ENCODE measurements at regions not wholly inside any gene's neighbourhood (a gene's known extent, or its start where the extent isn't known, plus 50 kb on each side); places are given as distances from the start of the nearest gene placed in this dataset.
"Not testable (repeated sequence)": the region's sequence is repeated elsewhere in the genome, so short reads cannot be mapped to it uniquely, and the experiment has no call there.

- Histone ChIP-seq H3K27ac (ENCODE audit: low read length) (no peak overlapping the region), H3K9me3 (ENCODE audit: control insufficient read depth, low read depth, low read length) (no peaks in the 10 kb centered on the region), H3K4me1 (ENCODE audit: control insufficient read depth, insufficient read depth, low read length) (no peaks in the 10 kb centered on the region), H3K36me3 (ENCODE audit: control insufficient read depth, insufficient read depth, low read length) (no peaks in the 10 kb centered on the region), H3K27me3 (ENCODE audit: control insufficient read depth, insufficient read depth, low read length) (no peaks in the 10 kb centered on the region), H3K4me3 (ENCODE audit: low read length) (no peak overlapping the region)
- 77% methylated on average over 4 of the region's 8 CpGs for WGBS (ENCODE audit: insufficient coverage, low lambda C conversion rate)
- DNase-seq = no peak
Observed at GRCh38 chr3:103847081-103848062, 1412.6 kb downstream of the ZPLD1 start.

GRCh38 chr3:103851793-103852192 is 1417.0 kb downstream of the ZPLD1 start:
- no peaks in the 10 kb centered on the region for H3K4me1 ChIP-seq (ENCODE audit: control insufficient read depth, insufficient read depth, low read length)

GRCh38 chr3:103862415-103862814 is 1427.6 kb downstream of the ZPLD1 start:
- Histone ChIP-seq H3K27ac (ENCODE audit: low read length) (no peak overlapping the region), H3K4me1 (ENCODE audit: control insufficient read depth, insufficient read depth, low read length) (no peaks in the 10 kb centered on the region), H3K36me3 (ENCODE audit: control insufficient read depth, insufficient read depth, low read length) (no peaks in the 10 kb centered on the region), H3K27me3 (ENCODE audit: control insufficient read depth, insufficient read depth, low read length) (no peaks in the 10 kb centered on the region), H3K9me3 (ENCODE audit: control insufficient read depth, low read depth, low read length) (no peaks in the 10 kb centered on the region), H3K4me3 (ENCODE audit: low read length) (no peak overlapping the region)
- no peak for DNase-seq

More at GRCh38 chr3:103851793-103852192, 1417.0 kb downstream of the ZPLD1 start:
- no peaks in the 10 kb centered on the region for H3K27me3 ChIP-seq (ENCODE audit: control insufficient read depth, insufficient read depth, low read length)
- H3K36me3 ChIP-seq (ENCODE audit: control insufficient read depth, insufficient read depth, low read length) = no peaks in the 10 kb centered on the region
- no peak for DNase-seq
- H3K9me3 ChIP-seq (ENCODE audit: control insufficient read depth, low read depth, low read length) = no peaks in the 10 kb centered on the region
- H3K4me3 ChIP-seq (ENCODE audit: low read length) = no peak overlapping the region
- H3K27ac ChIP-seq (ENCODE audit: low read length) = no peak overlapping the region

- Histone ChIP-seq H3K9me3 (ENCODE audit: control insufficient read depth, low read depth, low read length) (no peaks in the 10 kb centered on the region), H3K4me3 (ENCODE audit: low read length) (no peak overlapping the region), H3K36me3 (ENCODE audit: control insufficient read depth, insufficient read depth, low read length) (no peaks in the 10 kb centered on the region), H3K27me3 (ENCODE audit: control insufficient read depth, insufficient read depth, low read length) (no peaks in the 10 kb centered on the region), H3K4me1 (ENCODE audit: control insufficient read depth, insufficient read depth, low read length) (no peaks in the 10 kb centered on the region), H3K27ac (ENCODE audit: low read length) (no peak overlapping the region)
- WGBS (ENCODE audit: insufficient coverage, low lambda C conversion rate) = no CpG with 5 or more reads among the region's 3 CpGs
- DNase-seq = no peak
Observed at GRCh38 chr3:103863381-103863780, 1428.6 kb downstream of the ZPLD1 start.

GRCh38 chr3:103866113-103866512 is 1431.3 kb downstream of the ZPLD1 start:
- no peak overlapping the region for H3K27ac ChIP-seq (ENCODE audit: low read length)
- H3K4me1 ChIP-seq (ENCODE audit: control insufficient read depth, insufficient read depth, low read length) = no peaks in the 10 kb centered on the region
- no peak overlapping the region for H3K4me3 ChIP-seq (ENCODE audit: low read length)
- H3K27me3 ChIP-seq (ENCODE audit: control insufficient read depth, insufficient read depth, low read length) = no peaks in the 10 kb centered on the region
- no peaks in the 10 kb centered on the region for H3K36me3 ChIP-seq (ENCODE audit: control insufficient read depth, insufficient read depth, low read length)
- no peak for DNase-seq
- no peaks in the 10 kb centered on the region for H3K9me3 ChIP-seq (ENCODE audit: control insufficient read depth, low read depth, low read length)
- WGBS (ENCODE audit: insufficient coverage, low lambda C conversion rate) = no CpG with 5 or more reads among the region's 3 CpGs

- Histone ChIP-seq H3K4me3 (ENCODE audit: low read length) (no peak overlapping the region), H3K9me3 (ENCODE audit: control insufficient read depth, low read depth, low read length) (no peaks in the 10 kb centered on the region), H3K4me1 (ENCODE audit: control insufficient read depth, insufficient read depth, low read length) (no peaks in the 10 kb centered on the region), H3K36me3 (ENCODE audit: control insufficient read depth, insufficient read depth, low read length) (no peaks in the 10 kb centered on the region), H3K27ac (ENCODE audit: low read length) (no peak overlapping the region), H3K27me3 (ENCODE audit: control insufficient read depth, insufficient read depth, low read length) (no peaks in the 10 kb centered on the region)
- DNase-seq = no peak
Observed at GRCh38 chr3:103873021-103873420, 1438.2 kb downstream of the ZPLD1 start.

- H3K27me3 ChIP-seq (ENCODE audit: control insufficient read depth, insufficient read depth, low read length) = no peaks in the 10 kb centered on the region
- H3K27ac ChIP-seq (ENCODE audit: low read length) = no peak overlapping the region
- H3K4me3 ChIP-seq (ENCODE audit: low read length) = no peak overlapping the region
- no peak for DNase-seq
- no CpG with 5 or more reads among the region's 2 CpGs for WGBS (ENCODE audit: insufficient coverage, low lambda C conversion rate)
- no peaks in the 10 kb centered on the region for H3K36me3 ChIP-seq (ENCODE audit: control insufficient read depth, insufficient read depth, low read length)
- H3K9me3 ChIP-seq (ENCODE audit: control insufficient read depth, low read depth, low read length) = no peaks in the 10 kb centered on the region
- H3K4me1 ChIP-seq (ENCODE audit: control insufficient read depth, insufficient read depth, low read length) = no peaks in the 10 kb centered on the region
Observed at GRCh38 chr3:103873897-103874545, 1439.2 kb downstream of the ZPLD1 start.

- H3K4me1 ChIP-seq (ENCODE audit: control insufficient read depth, insufficient read depth, low read length); H3K9me3 ChIP-seq (ENCODE audit: control insufficient read depth, low read depth, low read length); DNase-seq; H3K27ac ChIP-seq (ENCODE audit: low read length); H3K36me3 ChIP-seq (ENCODE audit: control insufficient read depth, insufficient read depth, low read length); H3K4me3 ChIP-seq (ENCODE audit: low read length); H3K27me3 ChIP-seq (ENCODE audit: control insufficient read depth, insufficient read depth, low read length): not testable (repeated sequence)
Observed at GRCh38 chr3:103881809-103882208, 1447.0 kb downstream of the ZPLD1 start.

- WGBS (ENCODE audit: insufficient coverage, low lambda C conversion rate) = 80% methylated on average over 1 of the region's 1 CpG
Observed at GRCh38 chr3:103889675-103890074, 1454.9 kb downstream of the ZPLD1 start.

GRCh38 chr3:103894162-103894822 is 1459.5 kb downstream of the ZPLD1 start:
- no peak for DNase-seq
- WGBS (ENCODE audit: insufficient coverage, low lambda C conversion rate) = 100% methylated on average over 2 of the region's 5 CpGs
- H3K36me3 ChIP-seq (ENCODE audit: control insufficient read depth, insufficient read depth, low read length) = no peaks in the 10 kb centered on the region
- H3K27ac ChIP-seq (ENCODE audit: low read length) = no peak overlapping the region
- no peaks in the 10 kb centered on the region for H3K9me3 ChIP-seq (ENCODE audit: control insufficient read depth, low read depth, low read length)
- H3K4me1 ChIP-seq (ENCODE audit: control insufficient read depth, insufficient read depth, low read length) = no peaks in the 10 kb centered on the region
- no peaks in the 10 kb centered on the region for H3K27me3 ChIP-seq (ENCODE audit: control insufficient read depth, insufficient read depth, low read length)
- no peak overlapping the region for H3K4me3 ChIP-seq (ENCODE audit: low read length)

More at GRCh38 chr3:103889675-103890074, 1454.9 kb downstream of the ZPLD1 start:
- Histone ChIP-seq H3K4me3 (ENCODE audit: low read length) (no peak overlapping the region), H3K36me3 (ENCODE audit: control insufficient read depth, insufficient read depth, low read length) (no peaks in the 10 kb centered on the region), H3K27ac (ENCODE audit: low read length) (no peak overlapping the region), H3K27me3 (ENCODE audit: control insufficient read depth, insufficient read depth, low read length) (no peaks in the 10 kb centered on the region), H3K9me3 (ENCODE audit: control insufficient read depth, low read depth, low read length) (no peaks in the 10 kb centered on the region), H3K4me1 (ENCODE audit: control insufficient read depth, insufficient read depth, low read length) (no peaks in the 10 kb centered on the region)
- no peak for DNase-seq
